ENCODE measurements at regions not wholly inside any gene's neighbourhood (a gene's known extent, or its start where the extent isn't known, plus 50 kb on each side); places are given as distances from the start of the nearest gene placed in this dataset.

DNA sequence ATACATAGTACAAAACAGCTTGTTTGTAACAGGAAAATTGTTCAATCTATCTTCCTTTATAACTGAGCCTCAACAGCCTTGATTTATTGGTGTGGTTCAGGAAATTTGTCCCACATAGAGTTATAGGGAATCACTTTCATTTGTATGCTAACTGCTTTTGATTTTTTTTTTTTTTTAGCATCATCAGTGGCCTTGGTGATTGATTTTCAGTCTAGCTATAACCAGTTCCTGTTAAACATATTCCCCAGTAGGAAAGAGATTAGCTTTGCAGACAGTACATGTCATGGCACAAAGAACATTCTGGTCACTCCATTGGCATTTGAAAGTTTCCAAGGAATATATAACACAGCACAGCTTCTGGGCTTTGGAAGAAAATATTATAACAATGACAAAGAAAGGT lies 337.3 kb upstream of the TMPO start:
- Histone ChIP-seq H3K36me3 (ENCODE audit: control insufficient read depth, low read length) (no peaks in the 10 kb centered on the region), H3K4me1 (ENCODE audit: control insufficient read depth, low read length) (no peaks in the 10 kb centered on the region), H4K20me1 (ENCODE audit: control insufficient read depth, insufficient read depth, low read depth, low read length) (no peaks in the 10 kb centered on the region), H3K27ac (ENCODE audit: low read depth, low read length) (no peak overlapping the region), H3K79me2 (ENCODE audit: control insufficient read depth, low read length) (no peaks in the 10 kb centered on the region), H3K4me3 (ENCODE audit: low read length) (no peak overlapping the region), H3K9me2 (replicated peaks; ENCODE audit: control insufficient read depth, low read length) (no peaks in the 10 kb centered on the region), H3K9me3 (ENCODE audit: control insufficient read depth, insufficient read depth, low read length) (no peaks in the 10 kb centered on the region), H3K4me2 (ENCODE audit: low read length) (no peak overlapping the region), H3K27me3 (ENCODE audit: control insufficient read depth, low read length) (no peaks in the 10 kb centered on the region), H3F3A (ENCODE audit: control insufficient read depth, insufficient read depth) (no peaks in the 10 kb centered on the region)
- TF ChIP-seq, protein P1, sequence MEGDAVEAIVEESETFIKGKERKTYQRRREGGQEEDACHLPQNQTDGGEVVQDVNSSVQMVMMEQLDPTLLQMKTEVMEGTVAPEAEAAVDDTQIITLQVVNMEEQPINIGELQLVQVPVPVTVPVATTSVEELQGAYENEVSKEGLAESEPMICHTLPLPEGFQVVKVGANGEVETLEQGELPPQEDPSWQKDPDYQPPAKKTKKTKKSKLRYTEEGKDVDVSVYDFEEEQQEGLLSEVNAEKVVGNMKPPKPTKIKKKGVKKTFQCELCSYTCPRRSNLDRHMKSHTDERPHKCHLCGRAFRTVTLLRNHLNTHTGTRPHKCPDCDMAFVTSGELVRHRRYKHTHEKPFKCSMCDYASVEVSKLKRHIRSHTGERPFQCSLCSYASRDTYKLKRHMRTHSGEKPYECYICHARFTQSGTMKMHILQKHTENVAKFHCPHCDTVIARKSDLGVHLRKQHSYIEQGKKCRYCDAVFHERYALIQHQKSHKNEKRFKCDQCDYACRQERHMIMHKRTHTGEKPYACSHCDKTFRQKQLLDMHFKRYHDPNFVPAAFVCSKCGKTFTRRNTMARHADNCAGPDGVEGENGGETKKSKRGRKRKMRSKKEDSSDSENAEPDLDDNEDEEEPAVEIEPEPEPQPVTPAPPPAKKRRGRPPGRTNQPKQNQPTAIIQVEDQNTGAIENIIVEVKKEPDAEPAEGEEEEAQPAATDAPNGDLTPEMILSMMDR (IDR thresholded peaks at IDR 0.05; ENCODE audit: low read depth, low read length, poor library complexity, severe bottlenecking) = no peak
- no peak for TF ChIP-seq EZH2phosphoT487 (IDR thresholded peaks at IDR 0.05; ENCODE audit: borderline replicate concordance, low read length)

DNA sequence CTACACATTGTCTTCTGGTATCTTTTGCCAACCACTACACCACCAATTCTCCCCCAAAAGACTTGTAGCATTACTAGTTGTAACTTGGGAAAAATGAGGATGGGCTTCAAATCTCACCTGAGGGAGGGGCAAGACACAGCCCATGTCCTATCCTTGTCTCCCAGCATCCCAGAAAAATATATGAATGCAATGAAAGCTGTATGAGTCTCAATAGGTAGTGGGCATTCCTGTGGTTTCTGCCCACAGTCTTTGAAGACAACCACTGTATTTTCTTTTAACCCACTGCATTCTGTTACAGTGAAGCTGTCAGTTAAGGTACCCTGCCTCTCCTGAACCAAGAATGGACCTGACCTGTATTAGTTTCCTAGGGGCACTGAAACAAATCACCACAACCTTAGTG lies 336.2 kb upstream of the TMPO start:
- Histone ChIP-seq H3K4me3 (ENCODE audit: low read length) (no peak overlapping the region), H3K27ac (ENCODE audit: low read depth, low read length) (no peak overlapping the region), H3K4me1 (ENCODE audit: control insufficient read depth, low read length) (no peaks in the 10 kb centered on the region), H3K9me2 (replicated peaks; ENCODE audit: control insufficient read depth, low read length) (no peaks in the 10 kb centered on the region), H4K20me1 (ENCODE audit: control insufficient read depth, insufficient read depth, low read depth, low read length) (no peaks in the 10 kb centered on the region), H3K9me3 (ENCODE audit: control insufficient read depth, insufficient read depth, low read length) (no peaks in the 10 kb centered on the region), H3K4me2 (ENCODE audit: low read length) (no peak overlapping the region), H3K79me2 (ENCODE audit: control insufficient read depth, low read length) (no peaks in the 10 kb centered on the region), H3K36me3 (ENCODE audit: control insufficient read depth, low read length) (no peaks in the 10 kb centered on the region), H3F3A (ENCODE audit: control insufficient read depth, insufficient read depth) (no peaks in the 10 kb centered on the region), H3K27me3 (ENCODE audit: control insufficient read depth, low read length) (no peaks in the 10 kb centered on the region)
- TF ChIP-seq, protein P1 (IDR thresholded peaks at IDR 0.05; ENCODE audit: low read depth, low read length, poor library complexity, severe bottlenecking) = no peak
- no peak for TF ChIP-seq EZH2phosphoT487 (IDR thresholded peaks at IDR 0.05; ENCODE audit: borderline replicate concordance, low read length)

DNA sequence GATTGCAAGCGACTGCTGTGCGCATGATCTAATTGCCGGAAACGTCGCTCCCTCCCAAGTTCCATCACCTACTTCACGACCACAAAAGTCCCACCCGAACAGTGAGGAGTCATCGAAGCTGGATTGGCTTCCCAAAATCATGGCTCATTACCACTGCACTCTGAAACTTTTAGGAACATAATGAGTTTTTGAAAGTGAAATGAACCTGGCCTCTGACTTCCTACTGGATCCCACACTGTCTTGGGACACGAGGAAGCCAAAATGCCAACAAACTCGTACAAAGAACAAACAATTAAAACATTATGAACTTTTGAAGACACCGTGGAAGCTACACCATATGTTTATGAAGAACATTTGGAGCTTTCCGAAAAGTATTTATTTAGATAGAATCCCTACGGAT lies 334.8 kb upstream of the TMPO start:
- no peaks in the 10 kb centered on the region for H3K9me2 ChIP-seq (replicated peaks; ENCODE audit: control insufficient read depth, low read length)
- no peak overlapping the region for H3K4me3 ChIP-seq (ENCODE audit: low read length)
- H3F3A ChIP-seq (ENCODE audit: control insufficient read depth, insufficient read depth) = no peaks in the 10 kb centered on the region
- H3K4me1 ChIP-seq (ENCODE audit: control insufficient read depth, low read length) = no peaks in the 10 kb centered on the region
- no peaks in the 10 kb centered on the region for H3K27me3 ChIP-seq (ENCODE audit: control insufficient read depth, low read length)
- H3K36me3 ChIP-seq (ENCODE audit: control insufficient read depth, low read length) = no peaks in the 10 kb centered on the region
- no peak overlapping the region for H3K4me2 ChIP-seq (ENCODE audit: low read length)
- H3K27ac ChIP-seq (ENCODE audit: low read depth, low read length) = no peak overlapping the region
- H3K9me3 ChIP-seq (ENCODE audit: control insufficient read depth, insufficient read depth, low read length) = no peaks in the 10 kb centered on the region
- TF ChIP-seq, protein P1 (IDR thresholded peaks at IDR 0.05; ENCODE audit: low read depth, low read length, poor library complexity, severe bottlenecking) = no peak
- TF ChIP-seq EZH2phosphoT487 (IDR thresholded peaks at IDR 0.05; ENCODE audit: borderline replicate concordance, low read length) = no peak
- H3K79me2 ChIP-seq (ENCODE audit: control insufficient read depth, low read length) = no peaks in the 10 kb centered on the region
- no peaks in the 10 kb centered on the region for H4K20me1 ChIP-seq (ENCODE audit: control insufficient read depth, insufficient read depth, low read depth, low read length)

DNA sequence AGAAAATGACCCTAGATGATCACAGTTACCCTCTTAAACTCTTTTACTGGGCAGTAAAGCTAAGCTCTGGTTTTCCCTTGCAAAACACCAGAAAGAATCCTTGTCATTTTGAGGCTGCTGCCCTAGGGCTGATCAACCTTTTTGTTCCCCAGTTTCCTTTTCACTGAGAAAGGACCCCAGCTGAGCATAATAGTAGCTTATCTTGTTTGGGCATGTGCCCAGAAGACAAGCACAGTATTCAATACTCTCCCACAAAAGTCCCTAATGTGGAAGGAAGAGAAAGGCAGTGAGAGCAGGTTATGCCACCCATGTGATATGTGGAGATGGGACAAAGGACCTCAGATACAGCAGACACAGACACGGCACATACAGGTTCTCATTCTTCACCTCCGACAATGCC lies 332.6 kb upstream of the TMPO start:
- H3K4me2 ChIP-seq (ENCODE audit: low read length) = no peak overlapping the region
- H4K20me1 ChIP-seq (ENCODE audit: control insufficient read depth, insufficient read depth, low read depth, low read length) = no peaks in the 10 kb centered on the region
- H3K4me1 ChIP-seq (ENCODE audit: control insufficient read depth, low read length) = no peaks in the 10 kb centered on the region
- H3K79me2 ChIP-seq (ENCODE audit: control insufficient read depth, low read length) = no peaks in the 10 kb centered on the region
- no peaks in the 10 kb centered on the region for H3F3A ChIP-seq (ENCODE audit: control insufficient read depth, insufficient read depth)
- TF ChIP-seq EZH2phosphoT487 (IDR thresholded peaks at IDR 0.05; ENCODE audit: borderline replicate concordance, low read length) = no peak
- TF ChIP-seq, protein P1 (IDR thresholded peaks at IDR 0.05; ENCODE audit: low read depth, low read length, poor library complexity, severe bottlenecking) = no peak
- no peaks in the 10 kb centered on the region for H3K27me3 ChIP-seq (ENCODE audit: control insufficient read depth, low read length)
- no peaks in the 10 kb centered on the region for H3K9me3 ChIP-seq (ENCODE audit: control insufficient read depth, insufficient read depth, low read length)
- H3K36me3 ChIP-seq (ENCODE audit: control insufficient read depth, low read length) = no peaks in the 10 kb centered on the region
- H3K9me2 ChIP-seq (replicated peaks; ENCODE audit: control insufficient read depth, low read length) = no peaks in the 10 kb centered on the region
- H3K4me3 ChIP-seq (ENCODE audit: low read length) = no peak overlapping the region
- H3K27ac ChIP-seq (ENCODE audit: low read depth, low read length) = no peak overlapping the region

Data from DOHH2 (cell line).